Endothelial cell of umbilical vein (primary cell): ENCODE measurements at regions not wholly inside any gene's neighbourhood (a gene's known extent, or its start where the extent isn't known, plus 50 kb on each side); places are given as distances from the start of the nearest gene placed in this dataset.

Experiments used
- BruUV-seq: library from RNA; stranded (reverse); fragments of 400-500 nt; replicated peaks from 2 replicates; lab custom pipeline; 2021; lab: Mats Ljungman, UMichigan
- CTCF ChIA-PET: fragments of 300-600, 350-600 bp; sonication (Branson Sonifier 250); formaldehyde crosslinking; loops from one replicate; lab custom pipeline; 2021; ENCODE audit warnings: antibody characterized with exemption, inconsistent platforms; lab: Charles Lee
- POLR2A ChIA-PET: fragments of 300-600, 350-600 bp; sonication (Branson Sonifier 250); formaldehyde crosslinking; loops from one replicate; lab custom pipeline; 2021; ENCODE audit warnings: antibody characterized with exemption, inconsistent platforms; lab: Charles Lee
- DNase-seq: peaks from one replicate; pipeline ENCODE4 v3.0.0-alpha.2; 2011; ENCODE audit warnings: low read depth, low spot score
- FAIRE-seq: peaks from 2 replicates; lab custom pipeline; 2011; peaks lifted over from hg19 to GRCh38; lab: Jason Lieb, UNC
- H2AFZ ChIP-seq: 2 replicates; pipeline ENCODE4 v1.6.0; 2012; ENCODE audit warnings: low read depth, low read length, control low read depth, inconsistent platforms
- H3K27ac ChIP-seq: 2 replicates; pipeline ENCODE4 v1.5.1; 2011; ENCODE audit warnings: low read depth, mild to moderate bottlenecking, control low read depth, low read length, moderate library complexity; ENCODE audit not compliant: insufficient read depth
- H3K27me3 ChIP-seq, 2 experiments: 2 replicates each; pipeline versions ENCODE4 v1.6.0 to v1.6.1; 2011; ENCODE audit warnings: low read length in 2 of 2, mixed read lengths in 1 of 2; ENCODE audit not compliant: control insufficient read depth in 2 of 2, insufficient read depth in 2 of 2
- H3K36me3 ChIP-seq, 2 experiments: 2 replicates in 1 of 2; 3 replicates in 1 of 2; pipeline ENCODE4 v1.5.1; 2011; ENCODE audit warnings: low read length in 2 of 2, mild to moderate bottlenecking in 1 of 2, moderate library complexity in 1 of 2; ENCODE audit not compliant: control insufficient read depth in 2 of 2, insufficient read depth in 2 of 2; ENCODE audit errors: extremely low read depth in 1 of 2
- H3K4me1 ChIP-seq: 3 replicates; pipeline ENCODE4 v1.5.1; 2011; ENCODE audit warnings: mild to moderate bottlenecking, low read length; ENCODE audit not compliant: control insufficient read depth, insufficient read depth; ENCODE audit errors: extremely low read depth
- H3K4me2 ChIP-seq: 2 replicates; pipeline ENCODE4 v1.6.1; 2011; ENCODE audit warnings: low read length, control low read depth, mixed read lengths; ENCODE audit not compliant: insufficient read depth
- H3K4me3 ChIP-seq, 3 experiments: fragments of 200-600 bp in 1 of 3; sonication (generic), shearing (Covaris generic) in 1 of 3; replicated peaks in 1 of 3; 2 replicates each; pipeline ENCODE4 v1.5.1; 2011 to 2016; ENCODE audit warnings: control low read depth in 3 of 3, low read length in 3 of 3, mild to moderate bottlenecking in 2 of 3, inconsistent platforms in 1 of 3, low read depth in 1 of 3, moderate library complexity in 1 of 3; ENCODE audit not compliant: insufficient read depth in 1 of 3
- H3K79me2 ChIP-seq: 2 replicates; pipeline ENCODE4 v1.6.0; 2012; ENCODE audit warnings: low read length, inconsistent platforms; ENCODE audit not compliant: control insufficient read depth, insufficient read depth
- H3K9ac ChIP-seq: replicated peaks from 2 replicates; pipeline ENCODE3; 2011; ENCODE audit warnings: low read length, control low read depth; ENCODE audit not compliant: insufficient read depth; ENCODE audit errors: extremely low read depth
- H3K9me1 ChIP-seq: replicated peaks from 3 replicates; pipeline ENCODE4 v1.6.0; 2011; ENCODE audit warnings: mild to moderate bottlenecking, low read length; ENCODE audit not compliant: control insufficient read depth, insufficient read depth; ENCODE audit errors: extremely low read depth
- H3K9me3 ChIP-seq: replicated peaks from 2 replicates; pipeline ENCODE4 v1.5.1; 2012; ENCODE audit warnings: low read length, inconsistent platforms; ENCODE audit not compliant: control insufficient read depth, insufficient read depth
- H4K20me1 ChIP-seq: replicated peaks from 2 replicates; pipeline ENCODE3; 2011; ENCODE audit warnings: mild to moderate bottlenecking, low read length; ENCODE audit not compliant: control insufficient read depth, insufficient read depth; ENCODE audit errors: extremely low read depth
- EZH2 ChIP-seq: IDR thresholded peaks from 2 replicates; pipeline ENCODE4 v1.6.1; 2012; ENCODE audit warnings: borderline replicate concordance, low read depth, mild to moderate bottlenecking, moderate library complexity, low read length, inconsistent platforms; ENCODE audit not compliant: severe bottlenecking
- GATA2 ChIP-seq: IDR thresholded peaks from 2 replicates; pipeline ENCODE4 v1.7.0; 2011; ENCODE audit warnings: low read depth, mild to moderate bottlenecking, moderate library complexity, mixed read lengths, low read length; ENCODE audit not compliant: insufficient read length, insufficient read depth
- JUN ChIP-seq: IDR thresholded peaks from 2 replicates; pipeline ENCODE4 v1.6.1; 2011; ENCODE audit warnings: borderline replicate concordance, low read depth; ENCODE audit not compliant: insufficient read length, insufficient read depth
- MAX ChIP-seq: IDR thresholded peaks from 2 replicates; pipeline ENCODE4 v1.6.1; 2011; ENCODE audit not compliant: insufficient read depth, insufficient read length
- MYC ChIP-seq: IDR thresholded peaks from one replicate; pipeline ENCODE4 v1.6.1; 2011; ENCODE audit warnings: mild to moderate bottlenecking, low read depth, low read length
- POLR2A ChIP-seq: IDR thresholded peaks from 2 replicates; pipeline ENCODE4 v1.6.1; 2012; ENCODE audit warnings: low read depth, mild to moderate bottlenecking, control low read depth, low read length
- POLR2AphosphoS5 ChIP-seq: IDR thresholded peaks from 2 replicates; pipeline ENCODE4 v1.6.1; 2012; ENCODE audit warnings: low read depth, mild to moderate bottlenecking, control low read depth, low read length, moderate library complexity; ENCODE audit not compliant: insufficient read depth
- dilution Hi-C: fragments of 300-500 bp; cut with MboI; formaldehyde crosslinking; loops from one replicate; pipeline ENCODE4 v1.15.0; 2019; ENCODE audit warnings: low sequenced_read_pairs; ENCODE audit not compliant: extremely low pct_ligation_motif_present
- intact Hi-C: fragments of 100-400 bp; cut with micrococcal nuclease; formaldehyde crosslinking; loops from one replicate; pipeline ENCODE4 v1.10.0; 2022
- TF ChIP-seq, protein P1 (sequence below), 2 donors: IDR thresholded peaks; 1 replicate in 1 of 2; 2 replicates in 1 of 2; pipeline ENCODE4 v1.5.1; 2011; ENCODE audit warnings: low read length in 2 of 2, mild to moderate bottlenecking in 2 of 2, moderate library complexity in 2 of 2, control low read depth in 1 of 2, inconsistent platforms in 1 of 2, low read depth in 1 of 2; ENCODE audit not compliant: insufficient read depth in 1 of 2; ENCODE audit errors: extremely low read depth in 1 of 2

DNA sequence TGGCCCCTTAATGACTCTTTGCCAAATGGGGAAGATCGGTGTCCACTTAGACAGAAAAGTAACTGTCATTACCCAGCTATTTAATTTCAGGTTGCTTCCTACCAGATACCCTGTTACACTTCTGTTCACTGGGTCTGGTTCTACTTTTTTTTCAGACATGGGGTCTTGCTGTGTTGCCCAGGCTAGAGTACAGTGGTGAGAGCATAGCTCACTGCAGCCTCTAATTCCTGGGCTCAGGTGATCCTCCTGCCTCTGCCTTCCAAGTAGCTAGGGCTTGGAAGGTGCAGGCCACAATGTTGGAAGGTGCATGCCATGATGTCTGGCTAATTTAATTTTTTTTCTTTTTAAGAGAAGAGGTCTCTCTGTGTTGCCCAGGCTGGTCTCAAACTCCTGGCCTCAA lies 147.0 kb upstream of the ARHGAP5 start:
- no peaks in the 10 kb centered on the region for H3K27me3 ChIP-seq
- DNase-seq (no peak), FAIRE-seq (no peak)
- no peak overlapping the region for H2AFZ ChIP-seq
- H3K4me1 ChIP-seq: peaks cover 37% of the 10 kb centered on the region
- TF ChIP-seq MYC: no peak
- no peak for TF ChIP-seq JUN
- TF ChIP-seq POLR2A: no peak
- TF ChIP-seq POLR2AphosphoS5: no peak
- TF ChIP-seq GATA2: no peak
- no peak for TF ChIP-seq EZH2
- TF ChIP-seq, protein P1, sequence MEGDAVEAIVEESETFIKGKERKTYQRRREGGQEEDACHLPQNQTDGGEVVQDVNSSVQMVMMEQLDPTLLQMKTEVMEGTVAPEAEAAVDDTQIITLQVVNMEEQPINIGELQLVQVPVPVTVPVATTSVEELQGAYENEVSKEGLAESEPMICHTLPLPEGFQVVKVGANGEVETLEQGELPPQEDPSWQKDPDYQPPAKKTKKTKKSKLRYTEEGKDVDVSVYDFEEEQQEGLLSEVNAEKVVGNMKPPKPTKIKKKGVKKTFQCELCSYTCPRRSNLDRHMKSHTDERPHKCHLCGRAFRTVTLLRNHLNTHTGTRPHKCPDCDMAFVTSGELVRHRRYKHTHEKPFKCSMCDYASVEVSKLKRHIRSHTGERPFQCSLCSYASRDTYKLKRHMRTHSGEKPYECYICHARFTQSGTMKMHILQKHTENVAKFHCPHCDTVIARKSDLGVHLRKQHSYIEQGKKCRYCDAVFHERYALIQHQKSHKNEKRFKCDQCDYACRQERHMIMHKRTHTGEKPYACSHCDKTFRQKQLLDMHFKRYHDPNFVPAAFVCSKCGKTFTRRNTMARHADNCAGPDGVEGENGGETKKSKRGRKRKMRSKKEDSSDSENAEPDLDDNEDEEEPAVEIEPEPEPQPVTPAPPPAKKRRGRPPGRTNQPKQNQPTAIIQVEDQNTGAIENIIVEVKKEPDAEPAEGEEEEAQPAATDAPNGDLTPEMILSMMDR (IDR thresholded peaks at IDR 0.05; ENCODE audit: extremely low read depth in 1 of 2, insufficient read depth in 1 of 2, low read depth in 1 of 2, low read length in 2 of 2): no peak
- TF ChIP-seq MAX: no peak
- no peaks in the 10 kb centered on the region for H3K9me1 ChIP-seq
- H3K4me2 ChIP-seq: no peak overlapping the region
- H4K20me1 ChIP-seq: no peaks in the 10 kb centered on the region
- no peak overlapping the region for H3K27ac ChIP-seq
- BruUV-seq: no TSS peak
- dilution Hi-C loops (no loop called here), intact Hi-C loops (no loop called here)
- H3K36me3 ChIP-seq: no peaks in the 10 kb centered on the region
- no peak overlapping the region for H3K9ac ChIP-seq
- ChIA-PET CTCF (interaction anchor here (1.3 kb wide), 1 partner anchor 324 kb away, joined by 4 read pairs; no protein-coding TSS in a partner anchor), POLR2A (no interaction called here)
- no peaks in the 10 kb centered on the region for H3K9me3 ChIP-seq
- H3K79me2 ChIP-seq: no peaks in the 10 kb centered on the region
- no peak overlapping the region for H3K4me3 ChIP-seq
